ENCODE measurements at regions not wholly inside any gene's neighbourhood (a gene's known extent, or its start where the extent isn't known, plus 50 kb on each side); places are given as distances from the start of the nearest gene placed in this dataset.

DNA sequence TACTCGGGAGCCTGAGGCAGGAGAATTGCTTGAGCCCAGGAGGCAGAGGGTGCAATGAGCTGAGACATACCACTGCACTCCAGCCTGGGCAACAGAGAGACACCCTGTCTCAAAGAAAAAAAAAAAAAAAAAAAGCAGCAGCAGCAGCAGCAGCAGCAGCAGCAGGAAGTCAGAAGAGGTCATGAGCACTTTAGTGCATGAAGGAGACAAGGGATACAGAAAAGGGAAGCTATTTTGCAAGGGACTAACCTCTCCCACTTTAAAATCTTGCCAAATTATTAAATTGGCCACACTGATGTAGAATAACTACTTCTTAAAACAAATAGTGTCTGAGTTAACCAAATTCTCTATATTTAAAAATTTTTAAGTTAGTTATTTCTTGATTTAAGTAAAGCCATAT lies 113.4 kb upstream of the PDE1A start:
- TF ChIP-seq CBFB (CRISPR knock-in tag; IDR thresholded peaks at IDR 0.05; ENCODE audit: low read depth) (no peak), CREM (CRISPR knock-in tag; IDR thresholded peaks at IDR 0.05) (no peak), RELA (CRISPR knock-in tag; IDR thresholded peaks at IDR 0.05; ENCODE audit: borderline replicate concordance) (no peak), CREB1 (CRISPR knock-in tag; IDR thresholded peaks at IDR 0.05) (no peak), SMAD3 (CRISPR knock-in tag; IDR thresholded peaks at IDR 0.05; ENCODE audit: borderline replicate concordance) (no peak)
- TF ChIP-seq, protein P1, sequence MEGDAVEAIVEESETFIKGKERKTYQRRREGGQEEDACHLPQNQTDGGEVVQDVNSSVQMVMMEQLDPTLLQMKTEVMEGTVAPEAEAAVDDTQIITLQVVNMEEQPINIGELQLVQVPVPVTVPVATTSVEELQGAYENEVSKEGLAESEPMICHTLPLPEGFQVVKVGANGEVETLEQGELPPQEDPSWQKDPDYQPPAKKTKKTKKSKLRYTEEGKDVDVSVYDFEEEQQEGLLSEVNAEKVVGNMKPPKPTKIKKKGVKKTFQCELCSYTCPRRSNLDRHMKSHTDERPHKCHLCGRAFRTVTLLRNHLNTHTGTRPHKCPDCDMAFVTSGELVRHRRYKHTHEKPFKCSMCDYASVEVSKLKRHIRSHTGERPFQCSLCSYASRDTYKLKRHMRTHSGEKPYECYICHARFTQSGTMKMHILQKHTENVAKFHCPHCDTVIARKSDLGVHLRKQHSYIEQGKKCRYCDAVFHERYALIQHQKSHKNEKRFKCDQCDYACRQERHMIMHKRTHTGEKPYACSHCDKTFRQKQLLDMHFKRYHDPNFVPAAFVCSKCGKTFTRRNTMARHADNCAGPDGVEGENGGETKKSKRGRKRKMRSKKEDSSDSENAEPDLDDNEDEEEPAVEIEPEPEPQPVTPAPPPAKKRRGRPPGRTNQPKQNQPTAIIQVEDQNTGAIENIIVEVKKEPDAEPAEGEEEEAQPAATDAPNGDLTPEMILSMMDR (IDR thresholded peaks at IDR 0.05): no peak

Measured in WTC11 (cell line).